Renal cortical epithelial cell (primary cell): ENCODE measurements at regions not wholly inside any gene's neighbourhood (a gene's known extent, or its start where the extent isn't known, plus 50 kb on each side); places are given as distances from the start of the nearest gene placed in this dataset.

ENCODE experiments used
- DNase-seq: peaks from one replicate; pipeline ENCODE4 v3.0.0-alpha.2; 2011; ENCODE audit warnings: low read depth

DNA sequence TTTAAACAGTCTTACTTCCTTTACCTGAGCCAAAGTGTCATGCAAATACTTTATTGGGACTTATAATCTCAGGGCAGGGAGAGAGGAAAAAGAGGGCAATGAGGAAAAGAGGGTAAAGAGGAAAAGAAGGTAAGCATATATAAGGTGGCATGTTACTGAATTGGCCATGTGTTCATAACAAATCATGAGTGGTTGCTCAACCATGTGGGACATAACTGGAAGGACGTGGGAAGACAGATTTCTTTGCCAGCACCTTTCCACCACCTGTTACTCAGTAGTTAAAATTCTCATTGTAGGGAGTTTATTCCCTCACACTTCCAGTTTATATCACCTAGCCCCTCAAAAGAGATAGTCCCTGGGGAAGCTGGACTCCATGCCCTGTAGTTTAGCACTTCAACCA is 54.7 kb upstream of the TPRG1 start:
- no peak for DNase-seq

DNA sequence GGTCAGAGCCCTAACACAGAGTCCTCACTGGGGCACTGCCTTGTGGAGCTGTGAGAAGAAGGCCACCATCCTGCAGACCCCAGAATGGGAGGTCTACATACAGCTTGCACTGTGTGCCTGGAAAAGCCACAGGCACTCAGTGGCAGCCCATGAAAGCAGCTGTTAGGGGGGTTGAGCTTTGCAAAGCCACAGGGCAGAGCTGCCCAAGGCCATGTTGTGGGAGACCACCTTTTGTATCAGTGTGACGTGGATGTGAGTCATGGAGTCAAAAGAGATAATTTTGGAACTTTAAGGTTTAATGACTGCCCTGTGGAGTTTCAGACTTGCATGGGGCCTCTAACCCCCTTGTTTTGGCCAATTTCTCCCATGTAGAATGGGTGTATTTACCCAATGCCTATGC is 52.9 kb upstream of the TPRG1 start:
- DNase-seq = no peak

DNA sequence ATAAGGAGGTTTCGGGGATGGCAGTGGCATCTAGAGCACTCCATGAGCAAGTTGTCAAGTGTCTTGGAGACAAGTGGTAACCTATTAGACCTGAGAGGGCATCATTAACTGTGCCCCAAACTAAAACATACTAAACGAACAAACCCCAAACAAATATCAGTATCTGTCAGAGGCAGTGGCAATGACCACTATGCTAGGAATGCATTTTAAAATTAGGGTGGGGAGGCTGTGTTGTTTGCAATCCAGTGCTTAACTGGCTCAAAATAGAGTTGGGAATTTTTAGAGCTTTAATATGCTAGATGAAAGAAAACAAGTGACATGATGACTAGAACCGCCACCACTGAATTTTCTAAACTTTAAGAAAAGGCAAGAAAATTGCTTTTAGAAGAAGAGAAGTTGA is 51.8 kb upstream of the TPRG1 start:
- DNase-seq = no peak

DNA sequence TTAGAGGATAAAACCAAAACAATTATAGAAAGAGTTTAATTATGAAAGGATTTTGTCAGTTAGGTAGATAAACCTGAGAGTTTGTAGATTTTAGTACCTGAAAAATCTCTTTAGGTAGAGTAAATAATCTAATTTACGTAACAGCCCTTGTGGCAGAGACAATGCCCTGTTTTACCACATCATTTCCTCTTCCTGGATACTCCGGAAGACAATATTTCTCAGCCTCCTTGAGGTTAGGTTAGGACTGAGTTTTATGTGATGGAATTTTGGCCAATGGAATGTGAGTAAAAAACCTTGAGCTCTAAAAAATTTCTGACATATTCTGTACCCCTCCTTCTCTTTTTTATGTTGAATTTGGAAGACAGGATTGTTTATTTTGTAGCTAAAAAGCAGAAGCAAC is 50.7 kb upstream of the TPRG1 start:
- DNase-seq = no peak
